GM12873 (cell line): ENCODE measurements at regions not wholly inside any gene's neighbourhood (a gene's known extent, or its start where the extent isn't known, plus 50 kb on each side); places are given as distances from the start of the nearest gene placed in this dataset.
A peak's percentile ranks its signal among the peaks of the same experiment; 100 is the strongest.

Experiments
- TF ChIP-seq, protein P1 (sequence below): IDR thresholded peaks from 2 replicates; pipeline ENCODE4 v1.5.1; 2012; ENCODE audit warnings: low read depth, mild to moderate bottlenecking, moderate library complexity, low read length, control low read depth; ENCODE audit not compliant: insufficient read depth; ENCODE audit errors: missing control alignments

DNA sequence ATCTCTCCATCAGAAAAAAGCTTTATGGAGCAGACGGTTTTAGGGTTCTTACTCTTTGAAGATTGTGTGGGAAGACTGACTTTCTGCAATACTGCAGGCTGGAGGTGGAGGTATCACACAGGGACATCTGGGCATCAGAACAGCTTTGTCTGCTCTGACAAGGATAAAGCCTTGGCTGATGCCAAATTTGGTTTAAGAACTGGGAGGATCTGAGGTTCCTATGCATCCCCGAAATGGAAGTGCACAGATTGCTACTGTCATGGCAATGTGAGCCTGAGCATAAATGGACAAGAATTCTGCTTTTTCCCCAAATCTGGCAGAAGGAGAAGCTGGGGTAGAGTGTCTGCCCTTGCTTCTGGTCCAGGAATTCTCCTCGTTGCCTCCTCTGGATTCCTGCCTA, 424.3 kb downstream of the SLC4A3 start:
- TF ChIP-seq, protein P1, sequence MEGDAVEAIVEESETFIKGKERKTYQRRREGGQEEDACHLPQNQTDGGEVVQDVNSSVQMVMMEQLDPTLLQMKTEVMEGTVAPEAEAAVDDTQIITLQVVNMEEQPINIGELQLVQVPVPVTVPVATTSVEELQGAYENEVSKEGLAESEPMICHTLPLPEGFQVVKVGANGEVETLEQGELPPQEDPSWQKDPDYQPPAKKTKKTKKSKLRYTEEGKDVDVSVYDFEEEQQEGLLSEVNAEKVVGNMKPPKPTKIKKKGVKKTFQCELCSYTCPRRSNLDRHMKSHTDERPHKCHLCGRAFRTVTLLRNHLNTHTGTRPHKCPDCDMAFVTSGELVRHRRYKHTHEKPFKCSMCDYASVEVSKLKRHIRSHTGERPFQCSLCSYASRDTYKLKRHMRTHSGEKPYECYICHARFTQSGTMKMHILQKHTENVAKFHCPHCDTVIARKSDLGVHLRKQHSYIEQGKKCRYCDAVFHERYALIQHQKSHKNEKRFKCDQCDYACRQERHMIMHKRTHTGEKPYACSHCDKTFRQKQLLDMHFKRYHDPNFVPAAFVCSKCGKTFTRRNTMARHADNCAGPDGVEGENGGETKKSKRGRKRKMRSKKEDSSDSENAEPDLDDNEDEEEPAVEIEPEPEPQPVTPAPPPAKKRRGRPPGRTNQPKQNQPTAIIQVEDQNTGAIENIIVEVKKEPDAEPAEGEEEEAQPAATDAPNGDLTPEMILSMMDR: no peak

DNA sequence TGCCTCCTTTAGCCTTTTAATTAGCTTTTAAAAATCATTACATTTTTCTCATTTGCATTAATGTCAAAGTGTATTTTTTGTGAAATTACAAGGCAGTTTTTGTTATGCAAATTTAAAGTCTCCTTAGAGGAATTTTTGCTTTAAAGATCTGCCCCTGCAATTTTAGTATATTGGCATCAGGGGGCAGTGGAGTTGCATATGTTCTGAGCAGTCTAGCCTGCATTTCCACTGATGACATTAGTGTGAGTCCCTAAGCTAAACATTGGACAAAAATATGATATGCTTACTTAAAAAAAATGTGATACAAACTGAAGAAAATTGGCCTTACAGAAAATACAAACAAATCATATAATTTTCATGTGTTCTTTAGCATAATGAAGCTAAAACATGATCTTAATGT, 426.5 kb downstream of the SLC4A3 start:
- TF ChIP-seq, protein P1: peak; percentile 20

DNA sequence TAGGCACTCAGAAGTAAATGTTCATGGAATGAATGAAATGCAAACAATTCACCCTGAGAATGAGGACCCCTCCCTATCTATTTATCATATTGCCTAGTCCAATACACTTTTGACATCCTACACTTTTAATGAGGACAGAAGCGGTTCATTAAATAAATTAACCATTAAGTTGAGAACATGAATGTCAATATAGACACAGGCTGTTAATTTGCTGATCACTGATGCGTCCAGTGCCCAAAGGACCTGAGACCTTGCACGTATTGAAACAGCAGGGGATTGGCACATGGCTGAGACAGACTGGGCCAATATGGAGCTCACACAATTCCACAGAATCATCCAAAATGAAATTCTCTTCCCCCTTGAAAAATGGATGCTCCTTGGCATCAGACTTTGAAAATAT, 430.0 kb downstream of the SLC4A3 start:
- TF ChIP-seq, protein P1: no peak

- TF ChIP-seq, protein P1: no peak
Observed at GRCh38 chr2:220057916-220058315, 430.5 kb downstream of the SLC4A3 start.

DNA sequence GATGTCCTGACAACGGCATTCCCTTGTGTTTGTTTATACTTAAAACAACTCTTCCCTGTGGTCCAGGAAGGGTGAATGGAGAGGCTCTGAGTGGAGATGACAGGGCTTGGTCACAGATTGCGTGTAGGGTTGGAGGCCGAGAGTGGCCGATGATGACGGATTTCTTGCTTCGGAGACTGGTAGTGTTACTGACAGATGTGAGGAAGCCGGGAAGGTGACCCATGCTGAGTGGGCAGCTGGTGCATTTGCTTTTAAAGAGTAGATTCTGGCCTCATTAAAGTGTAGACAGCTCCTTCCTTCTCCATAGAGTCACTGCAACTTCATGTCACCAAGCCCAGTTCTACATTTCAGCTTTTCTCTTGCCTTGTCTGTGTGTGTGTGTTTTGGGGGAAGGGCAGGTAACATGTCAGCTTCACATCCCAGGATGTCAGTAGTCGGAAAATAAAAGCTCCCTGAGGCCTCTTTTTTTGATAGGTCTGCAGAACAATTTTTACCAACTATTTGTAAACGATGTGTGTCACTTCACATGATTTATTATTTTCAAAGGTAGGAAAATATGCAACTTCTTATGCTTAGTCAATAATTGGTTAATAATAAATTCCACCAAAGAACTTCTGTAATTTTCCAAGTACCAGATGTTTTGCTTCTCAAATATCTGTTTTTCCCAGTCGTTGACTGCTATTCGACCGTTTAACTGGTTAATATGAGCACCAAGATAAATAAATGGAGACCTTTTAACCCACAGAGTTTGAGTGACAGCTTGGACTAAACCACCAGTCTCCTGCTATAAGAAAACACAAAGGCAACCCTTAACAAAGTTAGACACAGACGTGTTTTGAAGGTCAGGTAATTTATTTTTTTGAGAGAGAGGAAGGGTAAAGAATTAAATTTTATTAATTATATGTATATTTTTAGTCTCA, 436.9 kb downstream of the SLC4A3 start:
- TF ChIP-seq, protein P1: no peak

GRCh38 chr2:220065581-220065980, 438.2 kb downstream of the SLC4A3 start:
- TF ChIP-seq, protein P1: no peak

DNA sequence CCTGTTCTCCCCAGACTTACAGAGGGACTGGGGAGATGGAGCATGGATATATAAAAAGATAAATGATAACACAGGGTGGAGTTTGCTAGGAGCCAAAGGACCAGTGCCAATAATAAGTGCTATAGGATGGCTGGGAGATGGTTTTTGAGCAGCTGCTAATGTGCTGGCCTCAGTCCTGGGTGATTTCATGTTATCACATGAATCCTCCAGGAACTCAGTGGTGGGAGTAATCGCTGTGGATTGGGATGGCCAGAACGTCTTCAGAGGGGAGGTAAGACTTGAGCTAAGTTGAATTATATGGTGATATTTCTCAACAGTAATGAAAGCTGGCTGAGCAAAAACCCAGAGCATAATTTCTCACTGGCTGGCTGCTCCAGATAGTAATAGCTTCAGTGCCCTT, 441.4 kb downstream of the SLC4A3 start:
- TF ChIP-seq, protein P1: no peak
